ENCODE measurements at regions not wholly inside any gene's neighbourhood (a gene's known extent, or its start where the extent isn't known, plus 50 kb on each side); places are given as distances from the start of the nearest gene placed in this dataset.
"Not testable (repeated sequence)": the region's sequence is repeated elsewhere in the genome, so short reads cannot be mapped to it uniquely, and the experiment has no call there.

GRCh38 chr2:235220331-235220730 lies 268.5 kb downstream of the SH3BP4 start:
- DNase-seq, result no peak

GRCh38 chr2:235223011-235223410 lies 270.8 kb upstream of the AGAP1 start:
- DNase-seq, result no peak

DNA sequence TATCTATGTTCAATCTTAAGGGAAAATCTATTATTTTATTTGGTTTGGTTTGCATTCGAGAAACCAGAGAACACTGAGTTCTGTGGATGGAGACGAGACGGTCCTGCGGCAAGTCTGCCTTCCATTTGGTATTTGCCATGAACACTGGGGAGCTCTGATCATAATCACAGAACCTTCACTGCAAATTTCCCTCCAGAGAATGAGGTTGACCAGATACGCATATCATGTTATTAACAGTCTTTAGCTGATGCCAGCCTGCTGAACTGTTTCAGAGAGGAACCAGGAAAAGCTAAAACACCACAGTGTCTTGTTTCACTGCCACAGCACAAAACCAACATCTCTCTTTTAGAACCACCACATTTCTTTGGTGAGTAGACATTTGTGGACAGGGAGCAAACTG lies 269.4 kb upstream of the AGAP1 start:
- no peak for DNase-seq

DNA sequence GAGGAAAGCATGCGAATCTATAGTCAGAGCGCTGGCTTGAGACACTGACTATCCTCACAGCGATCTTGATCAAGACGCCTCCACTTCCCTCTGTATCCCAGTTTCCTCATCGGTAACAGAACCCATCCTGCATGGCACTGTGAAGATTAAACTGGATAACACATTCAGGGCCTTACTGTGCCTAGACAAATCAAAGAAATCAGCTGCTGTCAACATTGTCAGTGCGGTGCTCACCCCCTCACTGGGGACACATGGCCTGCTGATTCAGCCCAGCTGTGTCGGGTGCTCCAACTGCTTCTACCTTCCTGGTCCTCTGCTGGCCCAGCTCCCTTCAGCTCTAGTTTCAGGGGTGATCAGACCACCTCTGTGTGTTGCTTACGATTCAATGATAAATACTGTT lies 268.6 kb upstream of the AGAP1 start:
- DNase-seq, result no peak

DNA sequence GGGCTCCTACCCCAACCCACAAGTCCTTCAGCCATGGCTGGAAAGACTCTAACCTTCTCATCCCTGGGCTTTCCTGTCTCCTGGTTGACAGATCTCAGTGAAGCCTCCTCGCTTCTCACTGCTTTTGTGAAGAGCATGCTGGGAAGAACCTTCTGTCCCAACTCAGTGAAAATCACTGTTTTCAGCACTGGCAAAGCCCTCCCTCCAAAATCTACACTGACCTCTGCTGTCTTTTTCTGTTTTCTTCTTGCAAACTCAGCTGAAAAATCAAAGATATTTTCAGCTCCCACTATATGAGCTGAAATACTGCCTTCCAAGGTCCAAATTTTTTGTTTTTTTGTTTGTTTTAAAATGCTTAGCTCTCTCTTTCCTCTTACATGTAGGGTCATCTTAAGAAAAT lies 266.3 kb upstream of the AGAP1 start:
- DNase-seq, result no peak

- DNase-seq, result not testable (repeated sequence)
Measured at GRCh38 chr2:235228422-235228821, 265.4 kb upstream of the AGAP1 start.

- no peak for DNase-seq
Measured at GRCh38 chr2:235229236-235229635, 264.6 kb upstream of the AGAP1 start.

- no peak for DNase-seq
Measured at GRCh38 chr2:235230821-235231601, 262.8 kb upstream of the AGAP1 start.

DNA sequence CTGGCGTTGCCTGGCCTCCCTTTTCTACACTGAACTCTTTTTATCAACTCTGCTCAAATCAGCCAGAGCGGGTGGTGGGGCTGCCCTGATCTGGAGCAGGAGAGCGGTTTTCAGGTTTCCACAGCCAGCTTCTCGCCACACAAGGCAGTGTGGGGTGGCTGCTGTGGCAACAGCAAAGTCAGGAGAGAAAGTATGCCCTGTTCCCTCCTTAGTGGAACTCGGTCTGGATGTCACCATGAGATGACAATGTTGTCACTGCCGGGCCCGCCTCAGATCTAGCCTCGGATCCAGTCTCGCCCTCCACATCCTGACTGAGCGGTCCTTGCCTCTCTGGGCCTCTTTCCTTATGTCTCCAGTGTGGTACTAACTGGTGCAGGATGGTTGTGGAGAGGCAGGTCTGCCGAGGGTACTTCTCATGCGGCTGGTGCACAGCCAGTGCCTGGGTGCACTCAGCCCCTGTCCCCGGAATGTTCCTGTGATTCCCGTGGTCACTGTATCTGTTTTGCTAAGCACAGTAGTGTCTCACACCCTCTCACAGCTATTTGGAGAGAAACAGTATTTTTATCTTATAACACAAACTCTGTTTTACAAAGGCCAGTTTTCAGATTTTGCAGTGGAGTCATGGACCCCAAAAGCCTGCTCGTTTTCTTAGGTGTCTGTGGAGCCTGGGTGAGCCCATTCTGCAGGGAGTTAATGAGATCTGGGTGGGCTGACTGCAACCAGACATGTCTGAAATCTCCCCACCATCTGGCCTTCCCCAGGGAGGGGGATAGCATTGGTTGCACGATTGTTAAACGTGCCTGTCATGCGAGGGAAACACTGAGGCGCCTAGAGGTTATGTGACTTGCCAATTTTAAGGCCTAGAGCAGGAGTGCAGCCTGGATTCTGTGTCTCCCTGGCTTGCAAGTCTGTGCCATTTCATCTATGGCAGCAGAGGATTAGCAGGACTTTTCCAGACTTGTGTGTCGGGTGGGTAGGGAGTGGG lies 261.1 kb upstream of the AGAP1 start:
- no peak for DNase-seq

- no peak for DNase-seq
Measured at GRCh38 chr2:235234736-235235135, 259.1 kb upstream of the AGAP1 start.

DNA sequence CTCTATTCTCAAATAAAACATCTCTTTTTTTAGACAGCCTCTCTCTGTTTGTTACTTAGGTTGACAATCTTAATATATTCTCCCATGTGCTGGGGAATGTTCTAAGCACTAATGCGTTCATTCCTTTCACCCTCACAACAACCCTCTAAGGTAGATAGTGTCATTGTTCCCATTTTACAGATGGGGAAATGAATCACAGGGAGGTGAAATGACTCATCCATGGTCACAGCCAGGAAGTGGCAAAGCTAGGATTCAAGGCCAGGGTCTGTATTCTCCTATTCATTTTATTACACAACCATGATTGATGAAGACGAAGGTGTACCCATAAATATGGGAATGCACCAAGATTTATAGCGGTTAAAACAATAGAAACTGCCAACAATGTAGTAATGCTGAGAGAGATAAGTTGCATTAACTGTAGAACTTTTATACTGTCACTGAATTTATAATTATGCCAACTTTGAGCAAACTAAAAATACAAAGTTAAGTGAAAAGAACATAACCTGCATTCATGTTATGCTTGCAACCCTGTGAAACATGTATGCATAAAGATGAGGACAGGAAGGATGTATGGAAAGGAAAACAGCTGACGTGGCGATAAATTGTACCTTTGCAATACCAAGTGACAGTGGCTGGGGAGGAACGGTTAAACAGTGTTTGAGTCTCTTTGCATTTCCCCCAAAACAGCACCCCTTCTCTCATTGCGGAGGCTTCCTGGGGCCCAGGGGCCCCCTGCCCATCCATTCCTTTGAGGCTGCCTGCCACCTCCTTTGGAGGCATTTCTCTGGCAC lies 257.7 kb upstream of the AGAP1 start:
- no peak for DNase-seq

DNA sequence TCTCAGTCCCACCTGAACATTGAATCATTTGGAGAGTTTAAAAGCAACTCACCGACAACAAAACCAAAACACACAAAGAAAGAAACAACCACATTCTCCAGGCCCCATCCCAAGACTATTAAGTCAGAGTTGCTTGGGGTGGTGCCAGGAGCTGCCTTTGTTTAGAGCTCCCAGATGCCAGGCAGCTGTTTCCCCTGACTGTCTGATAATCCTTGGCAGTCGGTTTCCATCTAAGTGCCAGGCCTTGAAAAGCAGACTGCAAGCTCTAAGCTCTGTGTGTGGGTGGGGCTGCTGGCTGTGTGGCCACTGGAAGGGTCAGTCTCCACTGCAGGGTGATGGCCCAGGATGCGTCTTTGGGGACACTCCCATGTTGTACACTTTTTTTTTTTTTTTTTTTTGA lies 255.3 kb upstream of the AGAP1 start:
- no peak for DNase-seq

GRCh38 chr2:235240574-235240973 lies 253.3 kb upstream of the AGAP1 start:
- no peak for DNase-seq

DNA sequence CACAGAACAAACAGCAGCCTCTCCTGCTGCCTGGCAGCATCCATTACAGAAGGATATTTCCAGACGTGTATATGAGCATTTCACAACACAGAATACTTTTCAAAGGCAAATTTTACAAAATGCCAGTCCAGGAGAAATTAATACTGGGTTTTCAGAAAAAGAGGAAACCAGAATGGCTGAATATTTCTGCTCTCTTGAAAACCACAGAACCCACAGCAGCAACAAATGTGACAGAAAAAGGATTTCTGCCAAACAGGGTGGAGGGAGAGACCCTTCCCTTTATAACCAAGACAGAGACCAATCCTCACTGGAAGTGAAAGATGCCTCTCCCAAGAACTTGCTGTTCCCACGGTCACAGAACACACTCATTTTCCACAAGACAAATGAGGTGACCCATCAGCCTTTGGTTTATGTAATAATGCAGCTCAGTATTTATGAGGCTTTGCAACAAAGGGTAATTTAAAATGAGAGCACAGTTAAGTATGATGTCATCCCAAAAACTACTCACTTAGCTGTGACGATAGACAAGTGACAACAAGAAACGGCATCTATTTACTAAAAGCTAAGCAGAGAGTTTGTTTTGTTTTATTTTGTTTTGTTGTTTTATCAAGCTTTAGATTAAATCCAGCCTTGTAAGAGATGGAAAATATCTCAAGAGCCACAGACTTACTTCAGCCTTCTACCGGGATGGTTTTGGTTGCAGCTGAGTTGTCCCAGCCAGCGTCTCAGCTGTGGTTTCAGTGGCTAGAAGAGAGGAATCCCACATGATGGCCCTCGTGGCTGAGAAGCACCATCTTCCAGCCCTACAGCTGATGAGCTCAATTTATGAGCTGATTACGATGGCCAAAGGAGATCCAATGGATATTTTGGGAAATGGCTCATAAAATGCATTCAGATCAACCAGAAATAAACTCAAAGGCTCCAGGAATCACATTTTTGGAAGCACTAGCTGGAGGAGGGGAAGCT lies 249.3 kb upstream of the AGAP1 start:
- no peak for DNase-seq

DNA sequence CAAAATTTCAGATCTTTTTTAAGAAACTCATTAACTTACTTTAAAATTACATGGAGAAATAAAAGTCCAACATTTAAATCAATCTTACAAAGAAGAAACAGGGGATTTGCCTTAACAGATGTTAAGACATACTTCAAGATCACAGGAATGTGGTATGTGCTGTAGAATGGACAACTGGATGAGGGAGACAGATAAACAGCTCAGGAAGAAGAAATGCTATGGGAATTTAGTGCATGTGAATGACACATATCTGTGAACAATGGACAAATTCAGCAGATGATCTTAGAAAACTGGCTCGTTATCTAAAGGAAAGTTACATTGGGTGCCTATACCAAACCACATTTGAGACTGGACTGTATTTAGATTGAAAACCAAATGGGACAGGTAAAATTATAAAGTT lies 246.8 kb upstream of the AGAP1 start:
- no peak for DNase-seq

DNA sequence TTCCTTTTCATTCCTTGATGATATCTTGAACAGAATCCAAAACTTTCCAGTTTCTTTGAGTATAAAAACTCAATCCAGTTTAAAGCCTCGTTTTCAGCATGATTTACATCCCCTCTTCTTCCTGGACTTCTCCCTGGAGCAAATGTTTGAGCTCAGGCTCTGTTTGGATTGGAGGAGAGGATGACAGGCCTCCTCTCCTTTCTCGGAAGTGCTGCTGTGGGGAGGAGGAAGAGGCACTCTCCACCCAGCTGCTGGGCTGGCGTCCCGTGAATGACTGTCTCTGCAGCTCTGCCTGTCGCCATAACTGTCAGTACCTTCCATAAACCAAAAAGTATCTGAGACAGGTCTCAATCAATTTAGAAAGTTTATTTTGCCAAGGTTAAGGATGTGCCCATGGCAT lies 238.2 kb upstream of the AGAP1 start:
- DNase-seq, result no peak

DNA sequence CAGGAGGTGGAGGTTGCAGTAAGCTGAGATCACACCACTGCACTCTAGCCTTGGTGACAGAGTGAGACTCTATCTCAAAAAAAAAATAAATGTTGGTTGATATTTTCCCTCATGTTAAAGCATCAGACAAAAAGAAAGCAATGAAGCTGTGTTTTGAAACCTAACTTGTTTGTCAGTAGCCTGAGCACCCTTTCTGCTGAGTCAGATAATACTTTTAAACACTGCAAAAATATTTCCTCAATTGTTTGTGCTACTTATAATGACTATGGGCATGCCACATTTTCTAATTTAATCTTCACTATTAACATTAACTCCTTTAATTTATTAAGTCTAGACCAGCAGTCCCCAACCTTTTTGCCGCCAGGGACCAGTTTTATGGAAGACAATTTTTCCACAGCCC lies 236.3 kb upstream of the AGAP1 start:
- no peak for DNase-seq

GRCh38 chr2:235262750-235263149 lies 231.1 kb upstream of the AGAP1 start:
- DNase-seq, result no peak

DNA sequence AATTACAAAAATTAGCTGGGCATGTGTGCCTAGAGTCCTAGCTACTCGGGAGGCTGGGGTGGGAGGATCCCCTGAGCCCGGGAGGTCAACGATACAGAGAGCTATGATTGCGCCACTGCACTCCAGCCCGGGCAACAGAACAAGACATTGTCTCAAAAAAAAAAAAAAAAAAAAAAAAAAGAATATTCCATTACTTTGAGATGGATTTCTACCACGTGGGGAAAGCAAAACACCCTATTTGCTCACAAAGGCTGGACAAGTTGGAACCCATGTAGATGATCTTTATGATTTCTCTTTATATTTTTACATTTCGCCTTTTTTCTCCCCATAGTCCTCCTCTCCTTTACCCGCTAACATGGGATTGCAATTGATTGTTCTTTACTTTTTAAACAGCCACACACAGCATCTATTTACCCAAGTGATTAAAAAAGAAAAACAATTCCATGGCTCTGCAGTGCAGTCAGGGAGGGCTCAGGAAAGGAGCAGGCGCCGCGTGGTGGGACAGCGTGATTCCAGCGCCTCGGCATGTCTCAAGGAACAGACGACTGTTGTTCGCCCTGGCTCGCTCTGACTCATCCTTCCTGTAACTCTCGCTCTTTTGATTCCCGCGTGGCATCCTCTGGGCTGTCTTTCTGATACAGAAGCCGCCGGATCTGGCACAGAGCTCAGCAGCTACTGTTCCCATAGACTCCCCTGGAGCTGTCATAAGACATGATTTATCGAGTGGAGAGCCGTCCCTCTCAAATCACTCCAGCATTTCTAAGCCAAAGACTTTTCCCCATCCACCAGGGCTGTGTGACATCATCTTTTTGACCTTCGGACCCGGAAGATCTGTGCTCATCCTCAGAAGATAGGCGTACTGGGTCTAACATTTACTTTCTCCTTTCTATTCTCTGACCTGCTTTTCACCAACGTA lies 230.4 kb upstream of the AGAP1 start:
- DNase-seq, result no peak

GRCh38 chr2:235264121-235264493 lies 229.7 kb upstream of the AGAP1 start:
- DNase-seq, result no peak

- no peak for DNase-seq
Measured at GRCh38 chr2:235264512-235264911, 229.3 kb upstream of the AGAP1 start.
